SU-DHL-6 (cell line): ENCODE measurements at regions not wholly inside any gene's neighbourhood (a gene's known extent, or its start where the extent isn't known, plus 50 kb on each side); places are given as distances from the start of the nearest gene placed in this dataset.
"Not testable (repeated sequence)": the region's sequence is repeated elsewhere in the genome, so short reads cannot be mapped to it uniquely, and the experiment has no call there.

Experiments used
- CTCF ChIP-seq: fragments of 200-600 bp; sonication (generic); IDR thresholded peaks from one replicate; pipeline ENCODE4 v1.5.1; 2017; ENCODE audit warnings: antibody characterized with exemption, mild to moderate bottlenecking, low read length, moderate library complexity; ENCODE audit not compliant: insufficient read depth, poor library complexity, severe bottlenecking
- EZH2phosphoT487 ChIP-seq: fragments of 200-600 bp; sonication (generic), shearing (Covaris generic); conservative IDR thresholded peaks from 2 replicates; pipeline ENCODE4 v1.6.1; 2018; ENCODE audit warnings: mild to moderate bottlenecking, antibody characterized with exemption, low read length, moderate library complexity, mixed read lengths

GRCh38 chr2:77734662-77735340 is 212.6 kb upstream of the LRRTM4 start:
- not testable (repeated sequence) for TF ChIP-seq CTCF, EZH2phosphoT487
